K562 (cell line): ENCODE measurements at regions not wholly inside any gene's neighbourhood (a gene's known extent, or its start where the extent isn't known, plus 50 kb on each side); places are given as distances from the start of the nearest gene placed in this dataset.

Experiments used
- ATAC-seq: fragments of 200-7000 bp; cut with Tn5 transposase; 3 replicates; pipeline ENCODE4 v1.9.1; 2020; ENCODE audit warnings: moderate library complexity
- BruUV-seq: library from RNA; stranded (reverse); fragments of 400-500 nt; replicated peaks from 2 replicates; lab custom pipeline; 2021; lab: Mats Ljungman, UMichigan
- CTCF ChIA-PET: fragments of 300-600 bp; formaldehyde crosslinking; extraction: SDS; loops from one replicate; lab custom pipeline; 2021; ENCODE audit warnings: low intra/inter-chr PET ratio; lab: Yijun Ruan, JAX
- POLR2A ChIA-PET: fragments of 300-600, 350-650 bp; sonication (Branson Sonifier 250); formaldehyde crosslinking; extraction: SDS; loops from one replicate; lab custom pipeline; 2021; ENCODE audit warnings: antibody characterized with exemption, inconsistent platforms; lab: Yijun Ruan, JAX
- DNase-seq, 4 experiments: peaks; one replicate each; pipeline versions ENCODE4 v3.0.0 to v3.0.0-alpha.2; 2011 to 2018; ENCODE audit warnings: low spot score in 3 of 4, mixed read lengths in 3 of 4; ENCODE audit errors: extremely low read depth in 1 of 4
- FAIRE-seq: peaks from 2 replicates; lab custom pipeline; 2011; peaks lifted over from hg19 to GRCh38; lab: Jason Lieb, UNC
- H2AFZ ChIP-seq: 2 replicates; pipeline ENCODE4 v1.6.0; 2011; ENCODE audit warnings: low read depth, low read length, control low read depth, inconsistent platforms
- H3K27ac ChIP-seq: fragments of 200-600 bp; 3 replicates; pipeline ENCODE4 v1.8.0; 2011; ENCODE audit warnings: low read depth, mild to moderate bottlenecking, control low read depth, inconsistent platforms, low read length, moderate library complexity, mixed read lengths; ENCODE audit errors: extremely low read depth
- H3K27me3 ChIP-seq, 2 experiments: fragments of 300-600 bp in 1 of 2; 2 replicates in 1 of 2; 3 replicates in 1 of 2; pipeline versions ENCODE4 v1.6.0 to v1.8.0; 2011; ENCODE audit warnings: inconsistent platforms in 2 of 2, low read length in 2 of 2, mild to moderate bottlenecking in 1 of 2, mixed read lengths in 1 of 2, moderate library complexity in 1 of 2; ENCODE audit not compliant: control insufficient read depth in 2 of 2, insufficient read depth in 2 of 2
- H3K36me3 ChIP-seq: fragments of 300-600 bp; 3 replicates; pipeline ENCODE4 v1.8.0; 2011; ENCODE audit warnings: mild to moderate bottlenecking, low read length, inconsistent platforms; ENCODE audit not compliant: control insufficient read depth, insufficient read depth
- H3K4me1 ChIP-seq, 2 experiments: fragments of 200-600 bp in 1 of 2; replicated peaks in 1 of 2; 2 replicates in 1 of 2; 3 replicates in 1 of 2; pipeline versions ENCODE4 v1.5.1 to v1.8.0; 2011; ENCODE audit warnings: inconsistent platforms in 2 of 2, low read length in 2 of 2, mild to moderate bottlenecking in 1 of 2, mixed read lengths in 1 of 2, moderate library complexity in 1 of 2; ENCODE audit not compliant: control insufficient read depth in 2 of 2, insufficient read depth in 2 of 2
- H3K4me2 ChIP-seq: 2 replicates; pipeline ENCODE4 v1.6.1; 2011; ENCODE audit warnings: low read length, control low read depth, inconsistent platforms, mixed read lengths; ENCODE audit not compliant: insufficient read depth
- H3K4me3 ChIP-seq: fragments of 200-600 bp; sonication (generic), shearing (Covaris generic); 2 replicates; pipeline ENCODE4 v1.5.1; 2016; ENCODE audit warnings: control low read depth, inconsistent platforms
- H3K79me2 ChIP-seq: fragments of 200-600 bp; 3 replicates; pipeline ENCODE4 v1.8.0; 2011; ENCODE audit warnings: low read length, inconsistent platforms; ENCODE audit not compliant: control insufficient read depth, insufficient read depth
- H3K9ac ChIP-seq, 2 experiments: 2 replicates each; pipeline versions ENCODE4 v1.6.0 to v1.6.1; 2011; ENCODE audit warnings: low read depth in 2 of 2, low read length in 2 of 2, control low read depth in 1 of 2, inconsistent platforms in 1 of 2, mild to moderate bottlenecking in 1 of 2, mixed read lengths in 1 of 2; ENCODE audit not compliant: insufficient read depth in 1 of 2
- H3K9me1 ChIP-seq: one replicate; pipeline ENCODE4 v1.6.0; 2011; ENCODE audit warnings: inconsistent platforms, mild to moderate bottlenecking, low read length, moderate library complexity; ENCODE audit not compliant: control insufficient read depth, insufficient read depth
- H3K9me3 ChIP-seq: replicated peaks from 2 replicates; pipeline ENCODE4 v1.5.1; 2011; ENCODE audit warnings: low read depth, low read length, inconsistent platforms; ENCODE audit not compliant: control insufficient read depth, insufficient read depth
- H4K20me1 ChIP-seq: replicated peaks from 2 replicates; pipeline ENCODE4 v1.6.1; 2011; ENCODE audit warnings: low read length, inconsistent platforms, mixed read lengths; ENCODE audit not compliant: control insufficient read depth, insufficient read depth
- BCL6 ChIP-seq: fragments of 250-450 bp; sonication (Bioruptor Pico); IDR thresholded peaks from 2 replicates; pipeline ENCODE4 v1.4.0; 2020
- CHD4 ChIP-seq: fragments of 200-600 bp; sonication (generic); IDR thresholded peaks from 3 replicates; pipeline ENCODE4 v1.6.1; 2012; ENCODE audit warnings: low read depth, mild to moderate bottlenecking, mixed read lengths, low read length, inconsistent platforms; ENCODE audit not compliant: insufficient read depth, insufficient replicate concordance, poor library complexity, severe bottlenecking
- HDAC1 ChIP-seq, 2 experiments: fragments of 450-650 bp; IDR thresholded peaks; 2 replicates each; pipeline ENCODE4 v1.6.1; 2016 to 2017; ENCODE audit warnings: inconsistent platforms in 1 of 2, mild to moderate bottlenecking in 1 of 2, moderate library complexity in 1 of 2
- HSF4 ChIP-seq: fragments of 250-450 bp; sonication (Bioruptor Pico); IDR thresholded peaks from 2 replicates; pipeline ENCODE4 v2.1.2; 2022; ENCODE audit warnings: mild to moderate bottlenecking, moderate library complexity, borderline replicate concordance
- MBD2 ChIP-seq: sonication (generic); IDR thresholded peaks from 2 replicates; pipeline ENCODE4 v1.6.1; 2016; ENCODE audit warnings: low read depth, borderline replicate concordance
- POLR2AphosphoS5 ChIP-seq: IDR thresholded peaks from 2 replicates; pipeline ENCODE4 v1.6.1; 2011; ENCODE audit warnings: mild to moderate bottlenecking, low read depth, low read length, moderate library complexity; ENCODE audit not compliant: control insufficient read depth, insufficient read depth
- SP1 ChIP-seq: sonication (generic); formaldehyde crosslinking; IDR thresholded peaks from 2 replicates; pipeline ENCODE4 v1.8.1; 2022; ENCODE audit warnings: mild to moderate bottlenecking, missing genetic modification reagents
- SRSF9 ChIP-seq: fragments of 200-400 bp; formaldehyde crosslinking; IDR thresholded peaks from 2 replicates; pipeline ENCODE4 v1.6.1; 2017; ENCODE audit warnings: low read depth, low read length, borderline replicate concordance
- TCF7 ChIP-seq: sonication (generic); IDR thresholded peaks from 2 replicates; pipeline ENCODE4 v1.6.1; 2016; ENCODE audit warnings: antibody characterized with exemption, borderline replicate concordance
- THRAP3 ChIP-seq: fragments of 450-650 bp; IDR thresholded peaks from 2 replicates; pipeline ENCODE4 v1.6.1; 2016; ENCODE audit warnings: mild to moderate bottlenecking, inconsistent platforms, borderline replicate concordance
- ZFP1 ChIP-seq: fragments of 450-650 bp; formaldehyde crosslinking; IDR thresholded peaks from 2 replicates; pipeline ENCODE4 v1.4.0; 2020; ENCODE audit warnings: mild to moderate bottlenecking, mixed read lengths
- ZNF140 ChIP-seq: fragments of 250-450 bp; sonication (Bioruptor Pico); IDR thresholded peaks from 2 replicates; pipeline ENCODE4 v1.8.0; 2021; ENCODE audit warnings: moderate library complexity, mild to moderate bottlenecking, inconsistent platforms
- ZNF589 ChIP-seq: fragments of 200-800 bp; sonication (Bioruptor generic); IDR thresholded peaks from 2 replicates; pipeline ENCODE4 v1.6.1; 2016; ENCODE audit warnings: low read depth, missing genetic modification characterization, missing compliant biosample characterization
- ZNF778 ChIP-seq: fragments of 450-650 bp; formaldehyde crosslinking; IDR thresholded peaks from 2 replicates; pipeline ENCODE4 v1.4.0; 2020; ENCODE audit warnings: mild to moderate bottlenecking, moderate library complexity
- WGBS: fragments of 100-300 bp; shearing (Covaris generic); methylation state at CpG from one replicate; pipeline ENCODE4 v1.1.6; 2016; ENCODE audit warnings: low coverage, mixed read lengths; ENCODE audit not compliant: insufficient coverage; ENCODE audit errors: missing lambda C conversion rate; 5-methylcytosine and 5-hydroxymethylcytosine counted together
- in situ Hi-C: fragments of 300-500 bp; cut with MboI; formaldehyde crosslinking; loops from 4 replicates; pipeline ENCODE4 v1.15.0; 2018; ENCODE audit warnings: inconsistent platforms, mixed read lengths
- intact Hi-C: fragments of 100-400 bp; cut with micrococcal nuclease; formaldehyde crosslinking; loops from 2 replicates; pipeline ENCODE4 v1.14.2; 2022
- TF ChIP-seq, protein P1 (sequence below): fragments of 150-350 bp; conservative IDR thresholded peaks from 2 replicates; pipeline ENCODE4 v1.6.1; 2014; ENCODE audit warnings: low read length
- TF ChIP-seq, protein P2 (sequence below): fragments of 250-450 bp; sonication (Bioruptor Pico); IDR thresholded peaks from 2 replicates; pipeline ENCODE4 v1.8.0; 2022; ENCODE audit warnings: moderate library complexity, mild to moderate bottlenecking, inconsistent platforms

DNA sequence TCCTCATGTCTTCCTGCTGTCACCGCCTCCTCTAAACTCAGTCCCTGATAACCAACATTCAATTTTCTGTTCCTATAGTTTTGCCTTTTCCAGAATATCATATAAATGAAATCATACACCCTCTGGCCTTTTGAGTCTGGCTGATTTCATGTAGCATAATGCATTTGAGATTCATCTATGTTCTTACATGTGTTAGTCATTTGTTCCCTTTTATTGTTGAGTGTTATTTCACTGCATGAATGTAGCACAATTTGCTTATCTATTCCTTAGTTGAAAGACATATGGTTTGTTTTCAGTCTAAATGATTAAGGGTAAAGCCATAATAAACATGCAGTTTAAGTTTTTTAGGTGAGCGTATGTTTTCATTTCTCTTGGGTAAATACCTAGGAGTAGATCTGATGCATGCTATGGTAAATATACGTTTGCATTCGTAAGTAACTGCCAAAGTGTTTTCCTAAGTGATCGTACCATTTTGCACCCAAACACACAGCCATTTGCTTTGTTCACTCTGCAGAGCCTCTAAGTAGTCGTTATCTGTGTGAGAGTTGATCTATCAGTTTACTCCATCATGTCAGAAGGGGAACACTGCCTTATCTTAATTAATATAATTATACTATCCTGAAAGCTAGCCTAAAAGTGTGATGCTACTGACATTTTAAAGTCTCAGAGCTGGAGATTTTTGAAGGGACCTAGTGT is 460.8 kb downstream of the DMAC1 start:
- CTCF ChIA-PET, result no interaction called here
- no peaks in the 10 kb centered on the region for H3K36me3 ChIP-seq
- no peaks in the 10 kb centered on the region for H3K4me1 ChIP-seq
- POLR2A ChIA-PET, result no interaction called here
- no peak for ATAC-seq
- no TSS peak for BruUV-seq
- no peaks in the 10 kb centered on the region for H3K9me1 ChIP-seq
- H3K4me3 ChIP-seq, result no peak overlapping the region
- intact Hi-C loops (no loop called here), in situ Hi-C loops (no loop called here)
- no peak overlapping the region for H3K9ac ChIP-seq
- H4K20me1 ChIP-seq, result no peaks in the 10 kb centered on the region
- H2AFZ ChIP-seq, result no peak overlapping the region
- H3K27me3 ChIP-seq, result no peaks in the 10 kb centered on the region
- no peak for FAIRE-seq
- no peaks in the 10 kb centered on the region for H3K9me3 ChIP-seq
- no peak for TF ChIP-seq ZFP1 (CRISPR knock-in tag)
- TF ChIP-seq, protein P1, sequence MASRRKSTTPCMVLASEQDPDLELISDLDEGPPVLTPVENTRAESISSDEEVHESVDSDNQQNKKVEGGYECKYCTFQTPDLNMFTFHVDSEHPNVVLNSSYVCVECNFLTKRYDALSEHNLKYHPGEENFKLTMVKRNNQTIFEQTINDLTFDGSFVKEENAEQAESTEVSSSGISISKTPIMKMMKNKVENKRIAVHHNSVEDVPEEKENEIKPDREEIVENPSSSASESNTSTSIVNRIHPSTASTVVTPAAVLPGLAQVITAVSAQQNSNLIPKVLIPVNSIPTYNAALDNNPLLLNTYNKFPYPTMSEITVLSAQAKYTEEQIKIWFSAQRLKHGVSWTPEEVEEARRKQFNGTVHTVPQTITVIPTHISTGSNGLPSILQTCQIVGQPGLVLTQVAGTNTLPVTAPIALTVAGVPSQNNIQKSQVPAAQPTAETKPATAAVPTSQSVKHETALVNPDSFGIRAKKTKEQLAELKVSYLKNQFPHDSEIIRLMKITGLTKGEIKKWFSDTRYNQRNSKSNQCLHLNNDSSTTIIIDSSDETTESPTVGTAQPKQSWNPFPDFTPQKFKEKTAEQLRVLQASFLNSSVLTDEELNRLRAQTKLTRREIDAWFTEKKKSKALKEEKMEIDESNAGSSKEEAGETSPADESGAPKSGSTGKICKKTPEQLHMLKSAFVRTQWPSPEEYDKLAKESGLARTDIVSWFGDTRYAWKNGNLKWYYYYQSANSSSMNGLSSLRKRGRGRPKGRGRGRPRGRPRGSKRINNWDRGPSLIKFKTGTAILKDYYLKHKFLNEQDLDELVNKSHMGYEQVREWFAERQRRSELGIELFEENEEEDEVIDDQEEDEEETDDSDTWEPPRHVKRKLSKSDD, result no peak
- no peak for TF ChIP-seq HDAC1 (IDR thresholded peaks at IDR 0.05)
- no peak for TF ChIP-seq CHD4
- TF ChIP-seq, protein P2, sequence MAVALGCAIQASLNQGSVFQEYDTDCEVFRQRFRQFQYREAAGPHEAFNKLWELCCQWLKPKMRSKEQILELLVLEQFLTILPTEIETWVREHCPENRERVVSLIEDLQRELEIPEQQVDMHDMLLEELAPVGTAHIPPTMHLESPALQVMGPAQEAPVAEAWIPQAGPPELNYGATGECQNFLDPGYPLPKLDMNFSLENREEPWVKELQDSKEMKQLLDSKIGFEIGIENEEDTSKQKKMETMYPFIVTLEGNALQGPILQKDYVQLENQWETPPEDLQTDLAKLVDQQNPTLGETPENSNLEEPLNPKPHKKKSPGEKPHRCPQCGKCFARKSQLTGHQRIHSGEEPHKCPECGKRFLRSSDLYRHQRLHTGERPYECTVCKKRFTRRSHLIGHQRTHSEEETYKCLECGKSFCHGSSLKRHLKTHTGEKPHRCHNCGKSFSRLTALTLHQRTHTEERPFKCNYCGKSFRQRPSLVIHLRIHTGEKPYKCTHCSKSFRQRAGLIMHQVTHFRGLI, result no peak
- no peak for TF ChIP-seq POLR2AphosphoS5
- no peak for TF ChIP-seq ZNF589
- TF ChIP-seq SP1 (CRISPR knock-in tag), result no peak
- no peak for TF ChIP-seq MBD2
- TF ChIP-seq SRSF9, result no peak
- TF ChIP-seq HSF4 (CRISPR knock-in tag), result no peak
- TF ChIP-seq ZNF778, result no peak
- TF ChIP-seq ZNF140 (CRISPR knock-in tag), result no peak
- TF ChIP-seq THRAP3, result no peak
- no peak for TF ChIP-seq TCF7
- no peak for TF ChIP-seq BCL6
- H3K4me2 ChIP-seq, result no peak overlapping the region
- H3K27ac ChIP-seq, result no peak overlapping the region
- 0% methylated on average over 6 of the region's 6 CpGs for WGBS
- DNase-seq, result no peak
- H3K79me2 ChIP-seq, result no peaks in the 10 kb centered on the region
